SK-N-SH (cell line): ENCODE measurements at regions not wholly inside any gene's neighbourhood (a gene's known extent, or its start where the extent isn't known, plus 50 kb on each side); places are given as distances from the start of the nearest gene placed in this dataset.

Experiments
- CTCF ChIP-seq: fragments of 200-600 bp; sonication (generic); IDR thresholded peaks from 2 replicates; pipeline ENCODE4 v1.6.1; 2017; ENCODE audit warnings: antibody characterized with exemption, mild to moderate bottlenecking, moderate library complexity
- EZH2phosphoT487 ChIP-seq: fragments of 200-600 bp; sonication (generic); IDR thresholded peaks from 2 replicates; pipeline ENCODE4 v1.6.1; 2017; ENCODE audit warnings: low read depth, mixed run types, mild to moderate bottlenecking, antibody characterized with exemption, moderate library complexity, borderline replicate concordance
- REST ChIP-seq: IDR thresholded peaks from 2 replicates; pipeline ENCODE4 v1.6.1; 2012; ENCODE audit warnings: mild to moderate bottlenecking, low read depth, low read length, moderate library complexity
- ZBTB33 ChIP-seq: IDR thresholded peaks from 2 replicates; pipeline ENCODE4 v1.4.0; 2012; ENCODE audit warnings: low read depth, borderline replicate concordance

DNA sequence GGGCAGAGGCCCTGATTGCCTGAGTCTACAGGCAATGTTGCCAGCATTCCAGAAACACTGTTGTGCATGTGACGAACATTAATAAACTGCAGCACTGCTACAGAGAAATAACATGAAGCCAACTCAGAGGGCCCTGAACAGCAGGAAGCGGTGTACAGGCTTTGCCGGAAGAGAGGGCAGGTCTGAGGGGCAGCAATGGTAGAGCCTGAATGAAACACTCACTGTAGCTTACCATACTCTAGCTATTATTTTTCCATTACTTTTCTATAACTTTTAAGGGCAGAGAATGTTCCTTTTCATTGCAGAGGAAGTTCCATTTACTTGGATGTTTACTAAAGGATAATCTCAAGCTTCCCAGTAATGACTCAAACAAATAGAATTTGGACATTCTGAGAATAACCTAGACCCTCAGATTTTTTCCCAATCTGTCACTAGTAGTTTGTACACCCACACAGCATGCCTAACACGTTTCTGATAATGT, 150.4 kb downstream of the MTX2 start:
- TF ChIP-seq ZBTB33 = no peak
- TF ChIP-seq CTCF = no peak
- TF ChIP-seq REST = no peak
- no peak for TF ChIP-seq EZH2phosphoT487
